GM18502 (cell line): ENCODE measurements at regions not wholly inside any gene's neighbourhood (a gene's known extent, or its start where the extent isn't known, plus 50 kb on each side); places are given as distances from the start of the nearest gene placed in this dataset.

Experiments
- ATAC-seq: cut with Tn5 transposase; IDR thresholded peaks from one replicate; pipeline ENCODE4 v1.9.1; 2021; ENCODE audit warnings: mild to moderate bottlenecking; ENCODE audit not compliant: unreplicated experiment, poor library complexity

DNA sequence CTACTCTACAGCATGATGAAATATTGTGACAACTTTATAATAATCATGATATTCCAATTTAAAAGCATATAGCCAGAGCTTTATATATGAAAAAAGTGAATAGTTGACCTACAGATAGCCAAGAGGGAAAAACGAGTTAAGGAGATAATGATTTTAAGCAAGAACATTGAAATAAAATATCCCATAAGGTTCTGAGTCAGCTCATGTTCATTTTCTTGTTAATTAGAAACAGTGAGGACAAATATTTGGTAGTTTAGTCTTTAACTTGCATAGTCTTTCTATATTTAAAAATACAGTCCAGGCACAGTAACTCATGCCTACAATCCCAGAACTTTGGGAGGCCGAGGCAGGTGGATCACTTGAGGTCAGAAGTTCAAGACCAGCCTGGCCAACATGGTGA, 55.8 kb upstream of the CDH6 start:
- ATAC-seq: no peak

DNA sequence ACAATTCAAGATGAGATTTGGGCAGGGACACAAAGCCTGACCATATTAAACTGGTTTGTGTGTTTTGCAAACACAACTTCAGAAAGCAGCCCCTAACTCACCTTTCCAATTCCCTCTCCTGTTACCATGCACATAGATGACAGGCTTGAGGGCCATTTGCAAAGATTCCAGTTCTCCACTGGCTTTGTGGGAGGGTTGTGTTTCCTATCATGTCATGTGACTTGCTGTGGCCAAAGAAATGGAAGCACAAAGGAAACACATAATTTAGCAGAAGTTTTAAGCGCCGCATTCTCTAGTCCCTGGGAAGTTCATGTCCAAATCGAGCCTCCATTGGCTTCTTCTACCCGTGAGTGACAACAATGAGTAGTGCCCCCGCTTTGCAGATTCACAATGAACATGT, 57.9 kb upstream of the CDH6 start:
- no peak for ATAC-seq

DNA sequence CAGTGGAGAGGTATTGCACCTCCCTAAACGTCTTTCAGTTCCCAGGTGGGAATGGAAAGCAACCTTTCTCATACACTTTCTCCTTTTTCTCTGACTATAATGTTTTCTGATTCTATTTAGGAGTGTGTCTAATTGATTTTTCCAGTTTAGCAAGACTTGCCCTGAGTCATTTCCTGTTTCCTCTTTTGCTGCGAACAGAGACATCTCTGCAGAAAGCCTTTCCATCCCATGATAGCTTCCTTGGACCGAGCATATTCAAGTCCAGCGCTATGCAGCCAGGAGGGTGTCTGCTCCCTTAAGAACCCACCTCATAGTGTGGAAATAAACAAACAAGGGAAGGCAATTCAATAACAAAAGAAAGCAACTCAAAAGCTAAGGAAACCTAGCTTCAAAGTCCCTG, 60.0 kb upstream of the CDH6 start:
- ATAC-seq: no peak

DNA sequence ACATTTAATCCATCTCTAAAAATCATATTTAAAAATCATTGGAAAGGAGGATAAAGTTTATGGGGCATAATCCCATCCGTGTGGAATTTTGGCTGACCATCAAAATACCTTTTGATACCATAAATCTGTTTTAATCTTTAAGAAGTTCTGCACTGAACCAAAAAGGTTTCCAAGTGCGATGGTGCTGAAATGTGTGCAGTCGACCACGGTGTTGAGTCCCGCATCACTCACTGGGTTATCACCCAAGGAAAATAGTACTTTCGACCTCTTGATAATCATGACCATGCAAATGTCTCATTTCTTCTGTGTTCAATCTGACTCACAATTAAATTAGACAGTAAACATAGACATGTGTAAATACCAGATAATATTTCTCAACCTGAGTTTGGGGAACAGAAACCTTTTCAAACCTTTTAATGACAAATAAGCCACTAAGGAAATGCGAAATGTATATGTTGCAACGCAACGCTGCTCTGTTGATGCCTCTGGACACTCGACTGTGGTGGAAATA, 62.0 kb upstream of the CDH6 start:
- ATAC-seq: no peak

DNA sequence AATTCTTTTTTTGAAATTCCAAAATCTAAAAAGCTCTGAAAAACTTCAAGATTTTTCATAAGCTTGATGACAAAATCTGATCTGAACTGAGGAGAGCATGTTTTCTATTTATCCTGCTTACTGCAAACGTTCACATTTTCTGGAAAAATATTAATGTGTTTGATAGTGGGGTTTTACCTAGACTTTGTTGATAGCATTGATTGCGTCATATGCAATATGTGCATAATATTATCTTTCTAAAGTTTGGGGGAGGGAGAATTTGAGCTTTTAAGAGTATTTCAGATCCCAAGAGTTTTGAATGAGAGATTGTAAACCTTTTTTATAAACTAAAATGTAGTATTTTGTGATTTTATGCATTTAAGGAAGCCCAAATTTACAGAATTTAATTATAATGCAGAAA, 62.8 kb upstream of the CDH6 start:
- ATAC-seq: no peak

DNA sequence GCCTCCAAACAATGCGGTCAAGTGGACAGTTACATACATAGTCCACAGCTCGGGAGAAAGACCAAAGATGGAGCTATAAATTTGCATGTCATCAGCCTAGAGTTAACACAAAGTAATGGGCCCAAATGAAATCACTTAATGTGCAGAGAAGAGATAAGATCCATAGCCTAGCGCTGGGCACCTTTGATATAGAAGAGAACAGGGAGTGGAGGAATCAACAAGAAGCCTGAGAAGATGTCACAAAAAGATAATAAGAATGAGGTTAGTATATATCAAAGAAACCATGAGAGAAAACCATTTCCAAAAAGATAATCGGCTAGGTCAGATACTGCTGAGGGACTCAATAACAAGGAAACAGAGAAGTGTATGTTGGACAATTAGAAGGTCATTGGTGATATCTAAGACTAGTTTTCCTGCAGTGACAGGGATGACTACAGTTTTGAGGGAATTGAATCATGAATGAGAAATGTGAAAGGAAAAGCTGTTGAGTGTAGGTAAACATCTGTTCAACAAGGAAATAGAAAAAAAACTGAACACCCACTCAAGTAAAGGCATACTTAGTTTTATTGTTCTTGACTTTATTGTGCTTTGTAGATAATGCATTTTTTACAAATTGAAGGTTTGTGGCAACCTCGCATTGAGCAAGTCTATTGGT, 68.7 kb upstream of the CDH6 start:
- no peak for ATAC-seq

DNA sequence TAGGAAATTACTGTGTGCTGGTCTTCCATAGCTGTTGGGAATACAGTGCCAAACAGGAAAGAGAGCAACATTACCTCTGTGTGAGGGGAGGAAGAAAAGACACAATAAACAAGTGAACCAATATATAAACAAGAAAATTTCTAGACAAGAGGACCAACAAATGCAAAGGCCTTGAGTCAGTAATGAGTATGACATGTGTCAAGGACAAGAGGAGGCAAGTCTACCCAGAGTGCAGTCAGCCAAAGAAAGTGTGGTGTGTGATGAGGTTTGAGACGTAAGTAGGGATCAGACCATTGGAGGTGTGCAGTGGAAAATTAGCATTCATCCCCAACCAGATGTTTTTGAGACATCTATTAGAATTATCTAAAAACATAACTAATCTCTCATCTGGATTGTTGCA, 69.5 kb upstream of the CDH6 start:
- ATAC-seq: no peak

DNA sequence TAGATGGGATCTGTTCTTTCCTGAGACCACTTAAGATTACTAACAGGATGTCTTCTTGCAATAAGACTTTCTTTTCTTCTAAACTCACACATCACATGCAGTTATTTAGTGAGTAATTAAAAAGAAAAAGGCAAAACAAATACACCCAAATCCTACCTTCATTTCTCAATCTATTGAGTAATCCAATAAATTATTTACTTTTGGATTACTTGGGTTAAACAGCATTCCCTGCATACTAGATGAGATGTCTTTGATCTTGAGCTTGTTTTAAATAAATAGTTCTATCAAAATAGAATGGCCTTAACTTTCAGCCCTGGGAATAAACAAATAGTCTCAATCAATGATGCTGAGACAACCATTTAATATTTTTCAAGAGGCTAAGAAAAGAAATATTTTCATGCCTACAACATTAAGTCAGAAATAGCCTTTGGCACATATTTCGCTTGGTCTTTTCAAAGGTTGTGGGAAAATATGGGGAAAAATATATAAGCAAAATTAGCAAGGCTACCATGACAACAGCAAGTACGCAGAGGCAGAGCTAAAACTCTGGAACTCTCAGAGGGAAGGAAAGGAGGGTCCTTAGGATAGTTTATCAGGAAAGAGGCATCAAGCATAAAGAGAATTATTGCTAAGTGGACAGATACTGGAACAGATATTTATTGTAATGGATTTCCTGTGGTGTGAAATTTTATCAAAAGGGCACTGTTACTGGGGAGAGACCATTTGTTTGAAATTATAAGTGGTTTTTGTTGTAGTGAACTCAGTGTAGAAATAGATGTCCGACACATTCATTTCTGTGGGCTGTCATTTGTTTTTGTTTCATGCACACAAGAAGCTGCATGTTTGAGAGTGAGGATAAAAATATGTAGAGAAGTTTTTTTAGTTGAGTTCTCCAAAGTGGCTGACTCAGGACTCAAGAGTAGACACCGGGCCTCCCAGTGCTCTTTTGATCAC, 70.2 kb upstream of the CDH6 start:
- no peak for ATAC-seq

DNA sequence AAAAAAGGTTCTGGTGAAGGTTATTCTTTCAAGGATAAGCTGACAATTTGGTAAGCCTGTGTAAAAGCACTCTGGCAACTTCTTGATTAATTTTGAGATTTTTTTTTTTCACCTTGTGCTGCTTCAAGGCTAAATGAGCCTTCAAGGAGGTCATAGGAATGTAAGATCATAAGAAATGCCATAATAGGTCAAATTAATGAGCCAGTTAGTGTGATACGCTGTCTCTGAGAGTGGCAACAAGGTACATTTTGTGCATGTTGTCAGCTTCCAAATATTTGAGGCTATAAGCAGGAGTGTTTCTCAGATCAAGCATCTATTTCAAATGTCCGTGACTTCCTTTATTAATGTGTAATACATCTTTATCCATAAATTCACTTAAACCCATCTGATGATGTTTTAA, 72.3 kb upstream of the CDH6 start:
- ATAC-seq: no peak

DNA sequence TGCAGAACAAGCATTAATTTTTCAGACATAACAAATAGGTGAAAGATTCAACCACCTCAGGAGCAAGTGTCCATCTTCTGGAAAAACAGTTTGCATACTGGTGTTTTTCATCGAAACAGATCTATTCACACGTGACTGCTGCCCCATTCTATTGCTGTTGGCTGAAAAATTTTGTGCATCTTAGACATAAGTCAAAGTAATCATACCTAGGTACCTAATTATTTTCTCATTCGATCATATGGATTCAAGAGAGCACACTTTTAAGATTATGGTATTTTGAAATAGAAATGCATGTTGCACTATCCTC, 72.9 kb upstream of the CDH6 start:
- no peak for ATAC-seq

DNA sequence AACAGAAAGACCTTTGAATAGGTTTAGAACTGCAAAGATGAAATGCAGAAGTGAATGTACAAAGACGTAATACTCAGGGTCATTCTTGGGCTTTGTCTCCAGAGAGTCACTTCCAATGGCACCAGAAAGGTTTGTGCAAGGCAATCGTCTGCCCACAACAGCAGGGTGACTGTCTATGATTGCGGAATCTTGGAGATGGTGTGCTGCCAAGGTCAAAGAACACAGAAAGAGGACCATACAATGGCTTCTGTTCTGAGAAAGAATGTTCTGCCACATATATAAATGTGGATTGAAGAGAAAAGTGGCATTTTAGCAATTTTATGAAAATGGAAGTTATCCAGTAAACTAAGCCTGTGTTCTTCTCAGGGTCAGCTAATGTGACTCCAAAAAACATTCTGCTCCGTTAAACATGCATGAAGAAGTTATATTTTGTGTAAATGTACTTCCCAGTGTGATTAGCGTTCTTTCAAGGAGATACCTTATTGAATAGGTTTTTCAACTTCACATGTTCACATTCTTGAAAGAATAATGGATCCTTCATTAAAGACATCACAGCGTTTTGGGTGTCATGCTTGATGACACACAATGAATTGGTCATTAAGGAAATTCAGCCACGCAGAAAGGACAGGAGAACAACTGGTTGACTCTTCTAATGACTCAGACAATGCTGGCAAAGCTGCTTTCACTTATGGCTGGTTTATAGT, 73.4 kb upstream of the CDH6 start:
- no peak for ATAC-seq

DNA sequence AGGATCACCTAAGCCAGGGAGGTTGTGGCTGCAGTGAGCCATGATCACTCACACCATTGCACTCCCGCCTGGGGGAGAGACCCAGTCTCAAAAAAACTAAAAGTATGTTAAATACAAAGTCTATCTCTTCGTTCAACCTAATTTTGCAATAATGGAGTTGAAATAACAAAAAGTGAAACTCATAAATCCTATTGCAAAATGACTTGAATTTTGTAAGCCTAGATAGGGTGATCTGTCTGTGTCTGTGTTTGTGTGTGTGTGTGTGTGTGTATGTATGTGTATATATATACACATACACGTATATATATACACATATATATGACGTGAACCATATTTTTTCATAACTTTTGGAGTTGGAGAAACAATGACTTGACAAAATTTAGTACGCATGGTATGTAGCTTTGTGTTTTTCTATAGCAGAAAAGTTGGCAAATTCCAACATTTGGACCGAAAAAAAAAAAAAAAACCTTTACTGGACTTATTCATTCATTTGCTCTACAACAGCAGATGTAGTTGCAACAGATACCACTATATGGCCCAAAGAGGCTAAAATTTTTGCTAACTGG, 76.9 kb upstream of the CDH6 start:
- ATAC-seq: no peak

DNA sequence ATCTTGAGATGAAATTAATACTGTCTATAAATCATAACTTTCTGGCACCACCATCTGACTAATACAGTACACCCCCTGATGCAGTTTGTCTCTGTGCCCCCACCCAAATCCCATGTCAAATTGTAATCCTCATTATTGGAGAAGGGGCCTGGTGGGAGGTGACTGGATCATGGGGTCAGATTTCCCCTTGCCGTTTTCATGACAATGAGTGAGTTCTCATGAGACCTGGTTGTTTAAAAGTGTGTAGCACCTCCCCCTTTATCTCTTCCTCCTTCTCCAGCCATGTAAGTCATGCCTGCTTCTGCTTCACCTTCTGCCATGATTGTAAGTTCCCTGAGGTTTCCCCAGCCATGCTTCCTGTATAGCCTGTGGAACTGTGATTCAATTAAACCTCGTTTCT, 78.7 kb upstream of the CDH6 start:
- ATAC-seq: no peak

DNA sequence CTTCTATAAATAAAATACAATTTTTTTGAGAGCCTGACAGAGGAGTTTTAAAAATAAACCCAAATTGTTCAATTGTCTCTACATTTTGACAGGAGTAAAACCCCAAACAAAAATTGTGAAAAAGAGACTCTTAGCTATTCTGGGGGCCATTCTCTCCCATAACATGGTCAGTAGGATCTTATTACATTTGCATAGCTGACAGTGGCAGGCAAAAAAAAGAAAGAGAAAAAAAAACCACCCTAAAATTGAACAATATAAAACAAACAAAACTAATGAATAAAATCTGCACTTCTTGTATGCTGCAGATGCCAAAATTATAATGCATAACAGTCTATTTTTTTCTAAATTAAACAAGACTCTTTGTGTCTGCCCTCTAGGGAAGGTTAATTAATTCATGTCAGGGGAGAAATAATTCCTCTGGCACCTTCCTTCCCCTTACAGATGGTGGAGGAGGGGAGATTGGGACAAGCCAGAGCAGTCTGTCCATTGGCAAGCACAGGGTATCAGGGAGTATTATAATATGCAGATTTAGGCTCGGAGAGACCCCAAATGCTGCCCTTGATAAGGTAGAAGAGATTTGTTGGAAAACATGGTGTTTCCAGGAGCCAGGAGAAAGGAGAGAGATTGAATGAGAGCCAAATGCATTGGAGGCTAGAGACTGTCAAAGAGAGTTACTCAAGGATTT, 79.7 kb upstream of the CDH6 start:
- no peak for ATAC-seq

DNA sequence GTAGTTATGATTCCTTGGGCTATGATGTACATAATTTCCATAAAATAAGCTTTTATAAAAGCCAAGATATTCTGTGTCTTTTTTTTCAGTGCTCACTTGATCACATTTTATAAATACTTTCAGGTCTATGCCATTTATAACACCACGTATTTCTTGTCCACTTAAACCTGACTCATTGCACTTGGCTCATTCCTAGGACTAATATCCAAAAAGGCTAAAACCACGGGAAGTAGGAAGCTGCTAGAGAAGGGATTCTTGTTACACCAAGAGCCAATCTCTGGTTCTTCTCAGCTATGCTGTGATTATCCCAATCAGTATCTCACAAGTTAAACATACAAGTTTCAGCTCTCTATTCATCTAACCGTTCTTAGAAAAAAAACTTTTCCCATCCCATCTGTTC, 80.4 kb upstream of the CDH6 start:
- no peak for ATAC-seq

DNA sequence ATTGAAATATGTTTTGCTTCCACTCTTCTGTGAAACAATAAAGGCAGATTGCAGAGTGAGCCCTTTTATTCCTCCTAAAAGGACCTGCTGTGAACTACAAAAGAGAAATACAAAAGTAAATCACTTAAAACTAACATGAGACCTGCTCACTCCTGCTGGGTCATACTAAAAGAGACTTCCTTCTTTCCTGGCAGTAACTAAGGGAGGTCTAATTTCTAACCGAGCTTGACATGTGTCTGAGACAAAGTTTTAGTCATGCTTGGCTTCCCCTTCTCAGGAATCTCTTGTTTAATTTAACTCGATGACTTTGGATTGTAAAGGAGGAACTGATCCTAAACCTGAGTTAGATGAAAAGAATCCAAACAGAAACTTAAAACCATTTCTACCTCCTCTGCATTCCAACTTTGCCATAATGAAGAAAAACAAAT, 86.4 kb upstream of the CDH6 start:
- ATAC-seq: no peak

DNA sequence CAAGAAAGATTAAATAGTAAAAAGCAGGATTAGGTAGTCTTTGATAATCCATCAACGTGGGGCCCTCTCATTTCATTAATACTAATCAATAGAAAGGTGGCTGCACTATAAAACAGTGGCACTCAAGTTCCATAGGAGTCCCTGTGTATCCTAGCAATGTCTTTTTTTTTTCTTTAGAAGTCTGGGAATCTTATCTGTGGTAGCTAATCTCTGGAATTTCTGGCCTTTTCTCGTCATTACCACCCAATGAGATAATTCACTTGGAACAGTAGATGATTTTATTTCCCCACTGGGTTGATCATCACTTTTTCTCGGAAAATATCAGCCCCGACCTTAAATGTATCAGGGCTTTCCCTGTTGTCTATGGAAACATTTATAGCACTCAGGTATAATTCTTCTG, 86.8 kb upstream of the CDH6 start:
- ATAC-seq: no peak

DNA sequence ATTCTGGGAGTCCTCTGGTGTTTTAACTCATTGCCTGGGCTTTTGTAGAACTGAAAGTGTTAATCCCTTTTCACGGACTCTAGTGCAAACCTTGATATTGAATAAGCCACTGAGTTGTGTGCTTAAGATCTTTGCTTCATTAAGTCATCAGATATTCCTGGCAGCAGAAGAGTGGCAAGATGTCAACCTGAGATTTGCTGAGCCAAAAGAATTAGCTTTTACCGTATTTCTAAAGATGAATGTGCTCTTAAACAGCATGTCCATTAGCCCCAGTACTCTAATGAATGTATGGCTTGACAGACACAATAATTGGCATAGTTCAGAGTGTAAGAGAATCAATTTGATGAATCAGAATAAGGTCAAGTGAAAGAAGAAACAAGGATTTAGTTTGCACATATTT, 87.2 kb upstream of the CDH6 start:
- no peak for ATAC-seq

DNA sequence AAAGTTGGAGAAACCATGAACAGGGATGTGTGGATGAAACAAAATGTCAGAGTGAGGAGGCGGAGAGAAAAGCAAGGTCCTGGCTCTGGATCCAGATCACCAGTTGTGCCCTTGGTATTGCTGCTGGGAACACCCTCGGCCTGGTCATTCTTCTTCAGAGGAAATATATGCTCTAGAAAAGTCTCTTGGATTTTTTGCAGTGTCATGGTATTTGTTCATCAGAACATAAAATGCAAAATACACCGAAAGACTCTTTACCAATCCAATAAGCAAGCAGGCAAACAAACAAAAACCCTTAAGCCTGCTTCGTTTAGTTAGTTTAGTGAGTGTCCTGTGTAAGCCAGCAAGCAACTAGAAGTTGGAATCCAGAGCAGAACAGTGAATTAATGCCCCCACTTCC, 88.7 kb upstream of the CDH6 start:
- no peak for ATAC-seq

DNA sequence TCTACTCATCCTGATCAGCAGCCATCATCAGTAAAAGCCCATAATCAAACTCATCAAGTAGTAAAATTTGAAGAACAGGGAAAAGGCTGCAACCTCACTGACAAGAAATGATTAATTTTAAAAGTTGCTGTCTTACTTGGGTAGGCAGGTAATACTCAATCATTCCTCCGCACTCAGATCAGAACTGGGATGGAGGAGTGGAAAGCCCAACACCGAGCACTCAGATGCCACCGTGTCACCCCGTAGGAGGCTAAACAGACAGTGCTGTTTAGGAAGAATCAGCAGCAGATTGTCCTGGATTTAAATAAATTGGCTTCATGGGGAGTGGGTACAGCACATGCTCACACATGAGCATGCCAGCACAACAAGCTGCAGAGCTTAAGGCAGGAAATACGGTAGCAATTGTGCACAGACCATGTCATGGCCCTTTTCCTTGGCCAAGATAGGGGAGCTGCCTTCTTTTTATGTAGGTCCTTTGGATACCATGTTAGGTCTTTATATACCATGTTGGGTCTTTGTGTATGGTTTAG, 92.6 kb upstream of the CDH6 start:
- no peak for ATAC-seq
